SU-DHL-6 (cell line): ENCODE measurements at regions not wholly inside any gene's neighbourhood (a gene's known extent, or its start where the extent isn't known, plus 50 kb on each side); places are given as distances from the start of the nearest gene placed in this dataset.

ENCODE experiments used
- H2AFZ ChIP-seq: fragments of 200-600 bp; sonication (generic); 2 replicates; pipeline ENCODE4 v1.6.1; 2014; ENCODE audit warnings: low read depth, mild to moderate bottlenecking, moderate library complexity, mixed read lengths, antibody characterized with exemption, low read length; ENCODE audit not compliant: severe bottlenecking
- H3F3A ChIP-seq: fragments of 200-600 bp; shearing (Covaris generic); 2 replicates; pipeline ENCODE4 v1.6.0; 2016; ENCODE audit warnings: antibody characterized with exemption, mild to moderate bottlenecking; ENCODE audit not compliant: insufficient read depth
- H3K27ac ChIP-seq: fragments of 200-600 bp; sonication (generic); 2 replicates; pipeline ENCODE4 v1.5.1; 2016; ENCODE audit warnings: low read depth, mild to moderate bottlenecking, low read length, moderate library complexity, mixed read lengths
- H3K27me3 ChIP-seq: fragments of 200-600 bp; sonication (generic), shearing (Covaris generic); 2 replicates; pipeline ENCODE4 v1.6.0; 2014; ENCODE audit warnings: mild to moderate bottlenecking, low read length
- H3K36me3 ChIP-seq: fragments of 200-600 bp; sonication (generic); 2 replicates; pipeline ENCODE4 v1.6.1; 2014; ENCODE audit warnings: mild to moderate bottlenecking, low read length, mixed read lengths
- H3K4me2 ChIP-seq: fragments of 300-600, 200-600 bp; shearing (Covaris generic), sonication (generic); 2 replicates; pipeline ENCODE4 v1.6.0; 2014; ENCODE audit warnings: low read length, low read depth, mild to moderate bottlenecking; ENCODE audit not compliant: poor library complexity, severe bottlenecking
- H3K4me3 ChIP-seq: fragments of 200-600 bp; sonication (generic); 2 replicates; pipeline ENCODE4 v1.5.1; 2014; ENCODE audit warnings: antibody characterized with exemption, low read length, mild to moderate bottlenecking, mixed read lengths; ENCODE audit not compliant: insufficient read depth, poor library complexity, severe bottlenecking
- H3K79me2 ChIP-seq: fragments of 200-600 bp; sonication (generic); 2 replicates; pipeline ENCODE4 v1.6.1; 2014; ENCODE audit warnings: mild to moderate bottlenecking, low read length, moderate library complexity; ENCODE audit not compliant: insufficient read depth
- H3K9ac ChIP-seq: fragments of 200-600 bp; sonication (generic); 2 replicates; pipeline ENCODE4 v1.7.0; 2014; ENCODE audit warnings: mild to moderate bottlenecking, low read length
- H3K9me2 ChIP-seq: fragments of 200-600 bp; sonication (generic); replicated peaks from 2 replicates; pipeline ENCODE4 v1.6.1; 2014; ENCODE audit warnings: low read length; ENCODE audit not compliant: insufficient read depth
- H3K9me3 ChIP-seq: fragments of 200-600 bp; sonication (generic); 2 replicates; pipeline ENCODE4 v1.6.1; 2014; ENCODE audit warnings: low read length, mixed read lengths; ENCODE audit not compliant: insufficient read depth
- H4K20me1 ChIP-seq: fragments of 200-600 bp; sonication (generic); 2 replicates; pipeline ENCODE4 v1.6.1; 2014; ENCODE audit warnings: low read depth, mild to moderate bottlenecking, antibody characterized with exemption, low read length, moderate library complexity, mixed read lengths
- CTCF ChIP-seq: fragments of 200-600 bp; sonication (generic); IDR thresholded peaks from one replicate; pipeline ENCODE4 v1.5.1; 2017; ENCODE audit warnings: antibody characterized with exemption, mild to moderate bottlenecking, low read length, moderate library complexity; ENCODE audit not compliant: insufficient read depth, poor library complexity, severe bottlenecking
- EZH2phosphoT487 ChIP-seq: fragments of 200-600 bp; sonication (generic), shearing (Covaris generic); conservative IDR thresholded peaks from 2 replicates; pipeline ENCODE4 v1.6.1; 2018; ENCODE audit warnings: mild to moderate bottlenecking, antibody characterized with exemption, low read length, moderate library complexity, mixed read lengths

- H3K9me2 ChIP-seq: no peaks in the 10 kb centered on the region
- no peaks in the 10 kb centered on the region for H3K79me2 ChIP-seq
- H3K4me3 ChIP-seq: no peak overlapping the region
- H3K4me2 ChIP-seq: no peak overlapping the region
- no peaks in the 10 kb centered on the region for H3F3A ChIP-seq
- no peak overlapping the region for H3K9ac ChIP-seq
- 0 out of 2 replicates have a peak, but pooled peaks cover 7% of the 10 kb centered on the region for H3K9me3 ChIP-seq
- H3K27me3 ChIP-seq: no peaks in the 10 kb centered on the region
- H2AFZ ChIP-seq: no peak overlapping the region
- no peak overlapping the region for H3K27ac ChIP-seq
- TF ChIP-seq EZH2phosphoT487 (no peak), CTCF (no peak)
- no peaks in the 10 kb centered on the region for H4K20me1 ChIP-seq
- no peaks in the 10 kb centered on the region for H3K36me3 ChIP-seq
Measured at GRCh38 chr18:30405038-30405437, 637.5 kb downstream of the DSC3 start.

- no peaks in the 10 kb centered on the region for H4K20me1 ChIP-seq
- 0 out of 2 replicates have a peak, but pooled peaks cover 7% of the 10 kb centered on the region for H3K9me3 ChIP-seq
- H2AFZ ChIP-seq: no peak overlapping the region
- no peaks in the 10 kb centered on the region for H3F3A ChIP-seq
- no peak overlapping the region for H3K27ac ChIP-seq
- H3K79me2 ChIP-seq: no peaks in the 10 kb centered on the region
- H3K4me3 ChIP-seq: no peak overlapping the region
- no peak for TF ChIP-seq EZH2phosphoT487
- no peak for TF ChIP-seq CTCF
- no peaks in the 10 kb centered on the region for H3K36me3 ChIP-seq
- no peak overlapping the region for H3K9ac ChIP-seq
- H3K4me2 ChIP-seq: no peak overlapping the region
- H3K27me3 ChIP-seq: no peaks in the 10 kb centered on the region
- no peaks in the 10 kb centered on the region for H3K9me2 ChIP-seq
Measured at GRCh38 chr18:30404422-30404821, 638.1 kb downstream of the DSC3 start.

- Histone ChIP-seq H3K4me3 (no peak overlapping the region), H3K9ac (no peak overlapping the region), H3K9me3 (0 out of 2 replicates have a peak, but pooled peaks cover 7% of the 10 kb centered on the region), H3K79me2 (no peaks in the 10 kb centered on the region), H2AFZ (no peak overlapping the region), H4K20me1 (no peaks in the 10 kb centered on the region), H3K27me3 (no peaks in the 10 kb centered on the region), H3K36me3 (no peaks in the 10 kb centered on the region), H3K4me2 (no peak overlapping the region), H3K9me2 (no peaks in the 10 kb centered on the region), H3K27ac (no peak overlapping the region), H3F3A (no peaks in the 10 kb centered on the region)
- TF ChIP-seq EZH2phosphoT487: no peak
- TF ChIP-seq CTCF: no peak
Measured at GRCh38 chr18:30403278-30403677, 639.3 kb downstream of the DSC3 start.

- Histone ChIP-seq H3K27me3 (no peaks in the 10 kb centered on the region), H3K27ac (no peak overlapping the region), H4K20me1 (no peaks in the 10 kb centered on the region; the same call in 1 of the 2 replicates), H3K9me2 (no peaks in the 10 kb centered on the region), H3K79me2 (no peaks in the 10 kb centered on the region), H3F3A (no peaks in the 10 kb centered on the region), H3K4me3 (no peak overlapping the region), H2AFZ (no peak overlapping the region), H3K9me3 (no peaks in the 10 kb centered on the region), H3K36me3 (no peaks in the 10 kb centered on the region; the same call in 1 of the 2 replicates), H3K4me2 (no peak overlapping the region), H3K9ac (no peak overlapping the region)
- TF ChIP-seq EZH2phosphoT487 (no peak), CTCF (no peak)
Measured at GRCh38 chr18:30387401-30387800, 655.1 kb downstream of the DSC3 start.
